ENCODE measurements at regions not wholly inside any gene's neighbourhood (a gene's known extent, or its start where the extent isn't known, plus 50 kb on each side); places are given as distances from the start of the nearest gene placed in this dataset.
A peak's percentile ranks its signal among the peaks of the same experiment; 100 is the strongest.

GRCh38 chr12:19951664-19952063, 416.7 kb upstream of the PDE3A start:
- no peaks in the 10 kb centered on the region for H3K36me3 ChIP-seq
- DNase-seq = no peak
- intact Hi-C loops (cut with micrococcal nuclease) = no loop called here
- peaks cover 40% of the 10 kb centered on the region for H3K4me1 ChIP-seq
- peak overlapping the region; percentile 83 for H3K27ac ChIP-seq (replicated peaks)
- no peaks in the 10 kb centered on the region for H3K9me3 ChIP-seq (replicated peaks)
- no peak overlapping the region for H3K4me3 ChIP-seq
- TF ChIP-seq, protein P1, sequence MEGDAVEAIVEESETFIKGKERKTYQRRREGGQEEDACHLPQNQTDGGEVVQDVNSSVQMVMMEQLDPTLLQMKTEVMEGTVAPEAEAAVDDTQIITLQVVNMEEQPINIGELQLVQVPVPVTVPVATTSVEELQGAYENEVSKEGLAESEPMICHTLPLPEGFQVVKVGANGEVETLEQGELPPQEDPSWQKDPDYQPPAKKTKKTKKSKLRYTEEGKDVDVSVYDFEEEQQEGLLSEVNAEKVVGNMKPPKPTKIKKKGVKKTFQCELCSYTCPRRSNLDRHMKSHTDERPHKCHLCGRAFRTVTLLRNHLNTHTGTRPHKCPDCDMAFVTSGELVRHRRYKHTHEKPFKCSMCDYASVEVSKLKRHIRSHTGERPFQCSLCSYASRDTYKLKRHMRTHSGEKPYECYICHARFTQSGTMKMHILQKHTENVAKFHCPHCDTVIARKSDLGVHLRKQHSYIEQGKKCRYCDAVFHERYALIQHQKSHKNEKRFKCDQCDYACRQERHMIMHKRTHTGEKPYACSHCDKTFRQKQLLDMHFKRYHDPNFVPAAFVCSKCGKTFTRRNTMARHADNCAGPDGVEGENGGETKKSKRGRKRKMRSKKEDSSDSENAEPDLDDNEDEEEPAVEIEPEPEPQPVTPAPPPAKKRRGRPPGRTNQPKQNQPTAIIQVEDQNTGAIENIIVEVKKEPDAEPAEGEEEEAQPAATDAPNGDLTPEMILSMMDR (IDR thresholded peaks at IDR 0.05; ENCODE audit: borderline replicate concordance) = no peak
- H3K27me3 ChIP-seq (ENCODE audit: low read depth) = no peaks in the 10 kb centered on the region

DNA sequence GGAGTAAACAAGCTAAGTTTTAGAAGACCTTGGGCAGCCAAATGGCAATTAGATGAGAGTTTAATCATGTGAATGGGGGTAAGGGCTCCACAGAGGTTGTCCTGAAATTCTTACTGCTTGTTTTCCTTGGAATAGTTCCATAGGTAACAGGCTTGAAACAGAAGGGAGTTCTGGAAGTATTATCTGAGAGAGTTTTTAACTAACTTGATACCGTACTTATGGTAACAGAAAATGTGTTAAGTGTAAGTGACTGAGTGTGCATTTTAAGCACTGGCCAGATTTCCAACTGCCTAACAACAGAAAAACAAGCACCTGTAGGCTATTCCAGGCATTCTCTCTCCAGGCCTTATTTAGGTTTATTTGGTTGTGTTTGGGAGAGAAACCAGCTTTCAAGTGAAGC, 414.6 kb upstream of the PDE3A start:
- intact Hi-C loops (cut with micrococcal nuclease) = no loop called here
- H3K27me3 ChIP-seq (ENCODE audit: low read depth) = no peaks in the 10 kb centered on the region
- no peak overlapping the region for H3K4me3 ChIP-seq
- peaks cover 36% of the 10 kb centered on the region for H3K4me1 ChIP-seq
- no peaks in the 10 kb centered on the region for H3K36me3 ChIP-seq
- peak overlapping the region; percentile 83 for H3K27ac ChIP-seq (replicated peaks)
- TF ChIP-seq, protein P1 (IDR thresholded peaks at IDR 0.05; ENCODE audit: borderline replicate concordance) = no peak
- no peak for DNase-seq
- H3K9me3 ChIP-seq (replicated peaks) = no peaks in the 10 kb centered on the region

GRCh38 chr12:19954163-19954562, 414.2 kb upstream of the PDE3A start:
- Histone ChIP-seq H3K27me3 (ENCODE audit: low read depth) (no peaks in the 10 kb centered on the region), H3K9me3 (replicated peaks) (no peaks in the 10 kb centered on the region), H3K36me3 (no peaks in the 10 kb centered on the region), H3K27ac (replicated peaks) (peak overlapping the region; percentile 83), H3K4me1 (peaks cover 36% of the 10 kb centered on the region), H3K4me3 (no peak overlapping the region)
- intact Hi-C loops (cut with micrococcal nuclease) = no loop called here
- TF ChIP-seq, protein P1 (IDR thresholded peaks at IDR 0.05; ENCODE audit: borderline replicate concordance) = no peak
- peak; percentile 17 for DNase-seq

DNA sequence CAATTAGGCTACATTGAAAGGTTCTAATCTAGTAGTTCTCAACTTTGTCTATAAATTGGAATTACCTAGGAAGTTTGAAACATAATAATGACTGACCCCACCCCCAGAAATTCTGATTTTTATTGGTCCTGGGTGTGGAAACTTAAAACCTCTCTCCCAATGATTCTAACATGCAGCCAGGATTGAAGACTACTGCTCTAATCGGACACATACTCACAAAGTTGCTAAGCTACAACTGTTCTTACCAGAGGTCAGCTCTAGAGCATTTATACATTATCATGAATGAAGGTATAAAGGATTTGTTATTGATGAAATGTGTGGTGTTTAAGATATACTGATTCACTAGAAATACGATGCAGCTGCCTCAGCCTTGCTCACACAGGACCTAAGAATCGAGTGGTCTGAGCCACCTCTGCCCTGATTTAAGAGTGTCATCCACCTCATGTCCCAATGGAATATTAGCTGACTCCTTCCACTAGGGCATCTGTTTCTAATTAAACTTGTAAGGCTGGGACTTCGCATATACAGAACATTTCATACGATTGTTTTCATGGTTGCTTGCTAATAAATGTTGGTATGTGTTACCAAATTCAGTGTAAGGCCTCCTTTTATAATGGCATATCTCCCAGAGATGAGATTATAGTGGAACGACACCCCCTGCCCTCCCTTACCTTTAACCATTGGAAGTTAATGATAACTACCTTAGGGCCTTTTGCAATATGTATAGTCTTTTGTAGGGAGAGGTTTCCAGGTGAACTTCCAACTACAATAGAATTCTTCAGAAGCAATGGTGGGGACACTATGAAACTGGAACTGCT, 410.8 kb upstream of the PDE3A start:
- H3K27ac ChIP-seq (replicated peaks) = peak overlapping the region; percentile 36
- peaks cover 32% of the 10 kb centered on the region for H3K4me1 ChIP-seq
- no peaks in the 10 kb centered on the region for H3K27me3 ChIP-seq (ENCODE audit: low read depth)
- H3K4me3 ChIP-seq = no peak overlapping the region
- no peaks in the 10 kb centered on the region for H3K9me3 ChIP-seq (replicated peaks)
- intact Hi-C loops (cut with micrococcal nuclease) = no loop called here
- no peak for DNase-seq
- no peaks in the 10 kb centered on the region for H3K36me3 ChIP-seq
- TF ChIP-seq, protein P1 (IDR thresholded peaks at IDR 0.05; ENCODE audit: borderline replicate concordance) = no peak

GRCh38 chr12:19958389-19958788, 409.9 kb upstream of the PDE3A start:
- H3K27me3 ChIP-seq (ENCODE audit: low read depth) = no peaks in the 10 kb centered on the region
- peaks cover 29% of the 10 kb centered on the region for H3K4me1 ChIP-seq
- H3K4me3 ChIP-seq = no peak overlapping the region
- intact Hi-C loops (cut with micrococcal nuclease) = no loop called here
- H3K27ac ChIP-seq (replicated peaks) = no peak overlapping the region
- TF ChIP-seq, protein P1 (IDR thresholded peaks at IDR 0.05; ENCODE audit: borderline replicate concordance) = no peak
- no peaks in the 10 kb centered on the region for H3K36me3 ChIP-seq
- no peak for DNase-seq
- H3K9me3 ChIP-seq (replicated peaks) = no peaks in the 10 kb centered on the region

All from left ventricle myocardium inferior (tissue), 1 donor.